Gastroesophageal sphincter (tissue), 4 donors: ENCODE measurements at regions not wholly inside any gene's neighbourhood (a gene's known extent, or its start where the extent isn't known, plus 50 kb on each side); places are given as distances from the start of the nearest gene placed in this dataset.

Source experiments
- ATAC-seq: fragments of 150-250 bp; one replicate; pipeline ENCODE4 v1.9.1; 2016; ENCODE audit warnings: mild to moderate bottlenecking, moderate library complexity
- H3K27ac ChIP-seq, 4 donors: fragments of 200-600 bp; sonication (generic) in 3 of 4; 1 replicate in 3 of 4; 2 replicates in 1 of 4; pipeline ENCODE4 v1.5.1; 2016 to 2019
- H3K27me3 ChIP-seq: fragments of 200-600 bp; sonication (generic); one replicate; pipeline ENCODE4 v1.5.1; 2019
- H3K36me3 ChIP-seq, 2 donors: fragments of 200-600 bp; sonication (generic); one replicate each; pipeline ENCODE4 v1.5.1; 2019; ENCODE audit warnings: control low read depth in 1 of 2
- H3K4me1 ChIP-seq, 3 donors: fragments of 200-600 bp; sonication (generic); 1 replicate in 2 of 3; 2 replicates in 1 of 3; pipeline ENCODE4 v1.5.1; 2016 to 2019; ENCODE audit warnings: control low read depth in 2 of 3
- H3K4me3 ChIP-seq, 2 donors: fragments of 200-600 bp; sonication (generic); one replicate each; pipeline ENCODE4 v1.5.1; 2019; ENCODE audit warnings: mild to moderate bottlenecking in 1 of 2, moderate library complexity in 1 of 2
- H3K9me3 ChIP-seq, 3 donors: fragments of 200-600 bp; sonication (generic); one replicate each; pipeline ENCODE4 v1.5.1; 2017 to 2019; ENCODE audit warnings: control low read depth in 2 of 3
- CTCF ChIP-seq, 4 experiments: fragments of 200-600 bp in 2 of 4; fragments of 450-650 bp in 2 of 4; sonication (generic) in 1 of 4; IDR thresholded peaks; one replicate each; pipeline ENCODE4 v1.5.1; 2017 to 2019; ENCODE audit warnings: antibody characterized with exemption in 4 of 4, mild to moderate bottlenecking in 2 of 4, moderate library complexity in 2 of 4
- EP300 ChIP-seq: sonication (generic); formaldehyde crosslinking; IDR thresholded peaks from one replicate; pipeline ENCODE4 v1.6.1; 2017; ENCODE audit warnings: antibody characterized with exemption, mild to moderate bottlenecking
- POLR2A ChIP-seq, 2 donors: fragments of 450-650 bp; IDR thresholded peaks; one replicate each; pipeline ENCODE4 v1.6.1; 2017; ENCODE audit warnings: antibody characterized with exemption in 2 of 2, mild to moderate bottlenecking in 2 of 2, moderate library complexity in 1 of 2
- POLR2AphosphoS5 ChIP-seq: sonication (generic); formaldehyde crosslinking; IDR thresholded peaks from one replicate; pipeline ENCODE4 v1.6.1; 2017; ENCODE audit warnings: antibody characterized with exemption
- WGBS, 2 donors: methylation state at CpG; one replicate each; pipeline ENCODE4 v1.1.5; 2018; ENCODE audit warnings: low coverage in 1 of 2; 5-methylcytosine and 5-hydroxymethylcytosine counted together

DNA sequence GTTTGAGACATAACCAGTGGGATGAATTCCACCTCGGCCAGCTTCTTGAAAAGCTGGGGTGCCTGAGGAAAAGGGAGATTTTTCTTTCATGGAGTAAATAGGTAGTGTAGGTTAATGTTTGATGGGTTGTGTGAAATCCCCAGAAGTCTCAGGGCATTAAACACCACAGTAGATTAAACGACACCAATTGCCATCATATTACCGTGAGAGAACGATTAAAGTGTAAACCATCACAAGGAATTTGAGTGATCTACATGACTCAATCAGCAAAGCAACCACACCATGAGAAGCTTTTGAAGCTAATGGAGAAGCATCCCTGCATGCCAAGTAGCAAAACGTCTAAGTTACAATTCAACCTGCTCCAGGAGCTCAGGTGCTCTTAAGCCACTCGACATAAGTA, 322.5 kb upstream of the GATB start:
- Histone ChIP-seq H3K9me3 (no peaks in the 10 kb centered on the region), H3K36me3 (no peaks in the 10 kb centered on the region), H3K27me3 (no peaks in the 10 kb centered on the region), H3K4me1 (no peaks in the 10 kb centered on the region), H3K4me3 (no peak overlapping the region), H3K27ac (no peak overlapping the region)
- TF ChIP-seq CTCF (IDR thresholded peaks at IDR 0.05): no peak
- no peak for TF ChIP-seq POLR2A (IDR thresholded peaks at IDR 0.05)
- no peak for TF ChIP-seq POLR2AphosphoS5
- no peak for TF ChIP-seq EP300
- 75 to 81% methylated on average over 6 of the region's 6 CpGs for WGBS, 2 donors
- ATAC-seq: no peak

DNA sequence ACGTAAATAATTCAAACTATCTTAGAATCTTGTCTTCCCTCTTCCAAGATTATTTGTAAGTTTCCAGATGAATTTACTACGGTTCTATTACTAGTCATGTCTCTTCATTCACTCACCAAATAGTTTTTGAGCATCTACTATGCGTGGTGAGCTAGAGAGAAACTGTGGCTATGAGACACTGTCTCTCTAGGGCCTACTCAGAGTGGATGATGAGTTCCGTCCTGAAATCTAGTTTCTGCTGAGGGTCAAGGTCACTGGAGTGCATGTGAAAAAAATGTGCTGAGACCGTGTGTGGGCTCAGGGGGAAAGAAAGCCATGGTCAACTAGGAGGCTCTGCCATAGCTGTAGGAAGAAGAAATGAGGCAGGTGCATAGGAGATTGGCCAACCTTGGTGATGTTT, 320.2 kb upstream of the GATB start:
- no peaks in the 10 kb centered on the region for H3K9me3 ChIP-seq
- H3K27ac ChIP-seq: no peak overlapping the region
- no peaks in the 10 kb centered on the region for H3K4me1 ChIP-seq
- H3K27me3 ChIP-seq: no peaks in the 10 kb centered on the region
- 52 to 57% methylated on average over 4 of the region's 5 CpGs for WGBS, 2 donors
- no peak for ATAC-seq
- no peaks in the 10 kb centered on the region for H3K36me3 ChIP-seq
- H3K4me3 ChIP-seq: no peak overlapping the region
- TF ChIP-seq EP300: no peak
- TF ChIP-seq POLR2A (IDR thresholded peaks at IDR 0.05): no peak
- TF ChIP-seq POLR2AphosphoS5: no peak
- TF ChIP-seq CTCF (IDR thresholded peaks at IDR 0.05): no peak

DNA sequence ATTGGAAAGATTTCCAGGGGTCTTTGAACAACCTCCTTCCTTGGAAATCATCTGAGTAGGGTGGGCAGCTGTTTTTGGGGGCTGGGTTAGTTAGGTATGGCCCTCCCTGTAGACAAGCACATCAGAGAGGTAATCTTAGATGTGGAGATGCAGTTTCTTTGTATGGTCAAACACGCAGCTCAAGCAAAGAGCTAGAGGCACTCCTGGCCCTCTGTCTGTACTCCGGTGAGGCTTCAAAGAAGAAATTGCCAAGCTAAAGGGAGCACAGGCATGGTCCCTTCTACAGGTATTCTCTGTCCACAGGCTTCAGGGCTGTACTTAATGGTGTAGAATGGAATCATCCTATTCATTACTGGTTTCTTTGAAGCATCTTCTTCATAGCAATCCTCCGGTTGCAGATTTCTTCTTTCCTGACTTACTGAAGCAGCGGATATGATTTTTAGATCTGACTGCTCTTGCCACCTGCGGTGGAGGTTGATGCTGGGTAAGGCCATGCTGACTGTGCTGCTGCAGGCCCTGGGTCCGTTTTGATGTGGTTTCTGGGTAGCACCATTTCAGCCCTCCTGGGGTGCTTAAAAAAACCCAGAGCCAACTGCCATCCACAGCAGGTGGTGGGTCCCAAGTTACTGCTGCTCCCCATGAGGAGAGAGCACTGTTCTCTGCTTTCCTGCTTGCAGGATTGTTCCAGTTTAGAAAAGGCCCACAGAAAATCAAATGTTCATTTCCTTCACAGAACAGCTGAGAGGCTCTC, 318.9 kb upstream of the GATB start:
- no peaks in the 10 kb centered on the region for H3K4me1 ChIP-seq
- no peaks in the 10 kb centered on the region for H3K36me3 ChIP-seq
- TF ChIP-seq EP300 (no peak), POLR2A (IDR thresholded peaks at IDR 0.05) (no peak), POLR2AphosphoS5 (no peak), CTCF (IDR thresholded peaks at IDR 0.05) (no peak)
- H3K27me3 ChIP-seq: no peaks in the 10 kb centered on the region
- WGBS, 2 donors: 81 to 92% methylated on average over 2 to 5 of the region's 6 CpGs
- no peaks in the 10 kb centered on the region for H3K9me3 ChIP-seq
- no peak for ATAC-seq
- no peak overlapping the region for H3K27ac ChIP-seq
- no peak overlapping the region for H3K4me3 ChIP-seq

DNA sequence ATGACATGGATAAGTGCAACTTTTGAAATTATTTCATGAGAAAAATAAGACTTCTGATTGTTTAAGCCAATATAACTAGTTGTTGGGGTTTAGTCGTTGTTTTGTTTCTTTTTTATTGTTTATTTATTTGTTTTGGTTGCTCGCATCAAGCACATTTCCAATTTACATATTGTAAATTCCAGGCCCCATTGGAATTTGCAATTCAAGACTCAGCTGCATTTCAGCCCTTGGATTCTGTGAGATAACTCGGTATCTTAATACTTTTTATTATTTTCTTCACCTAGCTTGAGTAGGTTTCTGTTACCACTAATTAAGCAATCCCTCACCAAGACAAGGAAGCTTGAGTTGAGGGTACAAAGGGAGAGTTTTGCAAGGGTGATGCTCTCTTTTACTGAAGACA, 318.3 kb upstream of the GATB start:
- H3K27ac ChIP-seq: no peak overlapping the region
- WGBS, 2 donors: 70 to 90% methylated on average over 3 of the region's 3 CpGs
- H3K4me1 ChIP-seq: no peaks in the 10 kb centered on the region
- H3K4me3 ChIP-seq: no peak overlapping the region
- no peaks in the 10 kb centered on the region for H3K27me3 ChIP-seq
- no peaks in the 10 kb centered on the region for H3K36me3 ChIP-seq
- H3K9me3 ChIP-seq: no peaks in the 10 kb centered on the region
- no peak for TF ChIP-seq POLR2AphosphoS5
- TF ChIP-seq POLR2A (IDR thresholded peaks at IDR 0.05): no peak
- TF ChIP-seq CTCF (IDR thresholded peaks at IDR 0.05): no peak
- no peak for TF ChIP-seq EP300
- ATAC-seq: no peak

- Histone ChIP-seq H3K9me3 (no peaks in the 10 kb centered on the region), H3K27me3 (no peaks in the 10 kb centered on the region), H3K4me1 (no peaks in the 10 kb centered on the region), H3K36me3 (no peaks in the 10 kb centered on the region), H3K27ac (no peak overlapping the region), H3K4me3 (no peak overlapping the region)
- no peak for TF ChIP-seq POLR2AphosphoS5
- ATAC-seq: no peak
- 100% methylated on average over 1 to 2 of the region's 2 CpGs for WGBS, 2 donors
Measured at GRCh38 chr4:152077582-152077981, 316.8 kb upstream of the GATB start.
